Iris pigment epithelial cell (primary cell): ENCODE measurements at regions not wholly inside any gene's neighbourhood (a gene's known extent, or its start where the extent isn't known, plus 50 kb on each side); places are given as distances from the start of the nearest gene placed in this dataset.

Experiments used
- DNase-seq: peaks from one replicate; pipeline ENCODE4 v3.0.0-alpha.2; 2011; ENCODE audit warnings: low read depth

- no peak for DNase-seq
Observed at GRCh38 chr2:239865059-239865639, 160.0 kb downstream of the NDUFA10 start.

GRCh38 chr2:239864247-239865058 is 160.7 kb downstream of the NDUFA10 start:
- no peak for DNase-seq

GRCh38 chr2:239862613-239863012 is 162.5 kb downstream of the NDUFA10 start:
- DNase-seq = no peak

GRCh38 chr2:239858179-239858578 is 167.0 kb downstream of the NDUFA10 start:
- DNase-seq = no peak

- no peak for DNase-seq
Observed at GRCh38 chr2:239857591-239857990, 167.6 kb downstream of the NDUFA10 start.

GRCh38 chr2:239856620-239857285 is 168.4 kb downstream of the NDUFA10 start:
- no peak for DNase-seq

GRCh38 chr2:239855863-239856587 is 169.1 kb downstream of the NDUFA10 start:
- no peak for DNase-seq

GRCh38 chr2:239854596-239854995 is 170.5 kb downstream of the NDUFA10 start:
- no peak for DNase-seq

- DNase-seq = no peak
Observed at GRCh38 chr2:239853706-239854327, 171.3 kb downstream of the NDUFA10 start.

- no peak for DNase-seq
Observed at GRCh38 chr2:239853121-239853520, 172.0 kb downstream of the NDUFA10 start.

GRCh38 chr2:239852272-239852671 is 172.9 kb downstream of the NDUFA10 start:
- DNase-seq = no peak

GRCh38 chr2:239846789-239847676 is 178.1 kb downstream of the NDUFA10 start:
- DNase-seq = no peak

GRCh38 chr2:239845968-239846367 is 179.2 kb downstream of the NDUFA10 start:
- DNase-seq = no peak

- no peak for DNase-seq
Observed at GRCh38 chr2:239839306-239839705, 185.8 kb downstream of the NDUFA10 start.

GRCh38 chr2:239836021-239836765 is 188.9 kb downstream of the NDUFA10 start:
- DNase-seq = no peak

- no peak for DNase-seq
Observed at GRCh38 chr2:239835056-239835455, 190.1 kb downstream of the NDUFA10 start.

GRCh38 chr2:239834143-239834542 is 191.0 kb downstream of the NDUFA10 start:
- DNase-seq = no peak

GRCh38 chr2:239833269-239834109 is 191.7 kb downstream of the NDUFA10 start:
- DNase-seq = no peak
